HG03045 (cell line): ENCODE measurements at regions not wholly inside any gene's neighbourhood (a gene's known extent, or its start where the extent isn't known, plus 50 kb on each side); places are given as distances from the start of the nearest gene placed in this dataset.
"Not testable (repeated sequence)": the region's sequence is repeated elsewhere in the genome, so short reads cannot be mapped to it uniquely, and the experiment has no call there.

ENCODE experiments used
- ATAC-seq: cut with Tn5 transposase; IDR thresholded peaks from one replicate; pipeline ENCODE4 v1.9.1; 2021; ENCODE audit warnings: mild to moderate bottlenecking, moderate library complexity; ENCODE audit not compliant: unreplicated experiment

DNA sequence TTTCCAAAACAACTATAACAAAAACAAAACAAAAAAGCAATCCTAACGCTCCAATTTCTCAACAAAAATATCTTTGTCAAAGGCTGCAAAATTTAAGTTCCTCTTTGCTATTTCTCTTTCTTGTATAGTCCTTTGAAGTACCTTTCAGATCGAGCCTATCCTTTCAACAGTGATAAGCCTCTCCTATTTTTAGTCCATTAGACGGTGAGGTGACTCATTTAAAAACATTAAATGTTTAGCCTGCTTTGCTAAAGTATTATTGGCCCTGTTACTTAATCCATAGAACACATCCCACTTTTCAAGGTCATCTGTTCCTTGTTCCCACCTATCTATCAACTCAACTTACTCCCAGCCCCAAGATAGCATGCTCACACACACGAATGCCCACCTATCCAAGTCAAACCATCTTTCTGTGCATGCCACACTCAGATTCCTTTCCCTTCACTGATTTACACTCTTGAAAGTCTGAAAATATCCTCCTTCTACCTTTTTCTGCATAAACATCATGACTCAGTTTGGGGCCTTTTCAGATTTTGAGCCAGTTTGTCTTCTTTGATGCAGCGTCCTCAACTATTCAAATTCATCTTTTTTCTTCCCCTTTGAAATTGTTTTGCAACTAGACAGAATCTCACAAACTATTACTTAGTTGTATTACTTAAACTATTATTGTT lies 224.9 kb upstream of the TMEM229A start:
- ATAC-seq, result no peak

DNA sequence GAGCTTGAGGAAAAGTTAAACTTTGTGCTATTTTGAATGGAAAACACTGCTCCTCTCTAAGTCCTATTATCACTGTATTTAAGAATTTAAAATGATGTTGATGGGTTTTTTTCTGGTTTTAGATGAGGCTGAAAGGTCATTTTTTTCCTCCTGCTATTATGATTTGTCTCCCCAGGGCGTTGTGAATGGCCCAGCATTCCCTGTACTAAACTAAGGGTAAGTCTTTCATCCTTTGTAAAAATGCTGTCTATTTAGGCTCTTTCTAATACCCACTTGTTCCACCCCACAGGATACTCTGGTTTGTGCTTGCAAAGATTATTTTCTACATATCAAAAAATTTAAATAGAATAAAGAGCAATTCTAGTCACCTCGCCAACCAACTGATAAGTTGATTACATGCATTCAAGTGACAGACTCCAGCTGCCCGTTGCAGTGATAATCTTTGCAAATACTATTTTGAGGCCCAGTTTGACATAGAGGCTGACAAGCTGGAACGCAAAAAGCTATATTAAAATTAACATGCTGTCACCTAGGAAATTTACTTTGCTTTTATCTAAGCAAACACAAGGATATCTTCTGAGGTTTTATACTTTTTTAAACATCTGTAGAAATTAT lies 222.3 kb upstream of the TMEM229A start:
- ATAC-seq, result no peak

DNA sequence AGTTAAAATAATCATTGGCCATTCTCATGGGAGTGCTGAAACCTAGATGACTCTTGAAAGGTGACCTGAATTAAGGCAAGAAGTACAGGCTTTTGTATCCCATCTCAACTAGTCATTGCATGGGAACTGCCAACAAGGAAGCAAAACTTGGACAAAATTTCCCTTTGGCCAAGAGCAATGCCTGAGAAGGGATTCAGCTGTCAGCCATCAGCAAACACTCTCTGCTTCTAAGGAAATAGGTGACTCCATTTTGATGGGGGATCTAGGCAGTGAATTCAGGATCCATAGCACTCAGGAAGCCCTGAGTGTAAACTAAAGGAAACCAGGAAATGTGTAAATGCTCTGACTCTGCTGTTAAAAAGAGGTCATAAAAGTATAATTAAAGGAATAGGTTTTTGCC lies 221.5 kb upstream of the TMEM229A start:
- no peak for ATAC-seq

GRCh38 chr7:124251636-124252035 lies 218.8 kb upstream of the TMEM229A start:
- ATAC-seq, result no peak

DNA sequence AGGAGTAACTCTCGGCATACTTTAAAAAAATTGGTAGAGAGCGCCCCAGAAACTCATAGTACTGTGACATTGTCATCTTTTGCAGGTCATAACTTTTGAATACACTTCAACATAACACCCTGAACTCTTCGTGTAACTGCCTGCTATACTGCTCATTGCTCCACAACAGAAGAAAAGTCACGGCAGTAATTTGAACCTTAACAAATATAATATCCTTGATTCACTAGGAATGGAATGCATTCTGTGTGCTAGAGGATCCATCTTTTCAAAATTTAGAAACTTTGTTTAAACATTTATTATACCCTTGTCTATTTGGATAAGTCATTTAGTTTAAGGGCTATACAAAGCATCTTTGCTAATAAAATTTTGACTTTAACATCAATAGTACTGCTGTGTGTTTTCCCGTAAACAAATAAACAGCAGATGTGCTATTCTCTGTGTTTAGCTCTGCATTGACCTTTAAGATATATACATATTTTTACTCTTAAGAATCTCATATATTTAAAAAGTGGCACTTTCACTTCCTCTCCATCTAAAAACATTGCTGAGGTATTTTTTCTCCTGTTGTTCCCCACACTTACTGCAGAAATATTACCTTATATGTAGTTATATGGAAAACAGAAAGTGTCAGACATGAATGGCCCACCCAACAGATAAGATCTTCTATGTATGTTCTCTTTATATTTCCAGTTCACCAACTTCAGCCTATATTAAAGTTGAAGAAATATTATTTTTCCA lies 217.6 kb upstream of the TMEM229A start:
- no peak for ATAC-seq

- ATAC-seq, result no peak
Observed at GRCh38 chr7:124247691-124248090, 214.8 kb upstream of the TMEM229A start.

GRCh38 chr7:124246262-124246863 lies 213.5 kb upstream of the TMEM229A start:
- no peak for ATAC-seq

GRCh38 chr7:124244469-124244868 lies 211.6 kb upstream of the TMEM229A start:
- not testable (repeated sequence) for ATAC-seq

DNA sequence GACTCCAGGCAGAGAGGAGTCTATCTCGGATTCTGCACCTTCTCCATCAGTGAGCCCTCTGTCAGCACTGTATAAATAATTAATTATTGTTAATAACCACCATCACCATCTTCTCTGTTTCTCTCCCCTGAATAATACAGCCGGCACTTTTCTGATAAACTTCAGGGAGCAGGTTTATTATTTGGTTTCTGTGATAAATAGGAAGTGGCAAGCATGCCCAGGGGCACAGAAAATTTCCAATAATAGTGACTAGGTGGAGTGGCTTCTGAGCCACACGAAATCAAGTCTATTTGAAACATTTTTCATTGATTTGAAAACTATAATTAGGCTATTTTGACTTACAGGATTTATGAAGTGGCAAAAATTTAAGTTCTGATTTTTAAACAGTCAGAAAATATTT lies 186.8 kb upstream of the TMEM229A start:
- no peak for ATAC-seq

DNA sequence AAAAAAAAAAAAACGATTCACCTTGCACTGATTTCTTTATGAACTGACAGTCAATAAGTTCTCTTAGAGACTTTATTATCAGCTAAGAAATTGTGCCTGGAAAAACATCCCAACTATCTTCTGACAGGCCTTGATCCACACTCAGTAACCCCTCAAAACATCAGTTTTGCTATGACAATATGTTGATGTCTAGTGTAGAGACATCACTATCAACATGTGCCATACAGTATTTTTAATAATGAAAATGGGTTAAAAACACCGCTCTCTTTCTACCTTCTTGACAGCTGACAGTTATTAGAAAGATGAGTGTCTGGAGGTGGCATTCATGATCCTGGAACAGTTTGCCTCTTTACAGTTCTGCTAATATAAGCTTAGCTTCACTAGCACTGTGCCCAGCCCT lies 175.8 kb upstream of the TMEM229A start:
- ATAC-seq, result no peak

GRCh38 chr7:124208173-124208572 lies 175.3 kb upstream of the TMEM229A start:
- ATAC-seq, result no peak

GRCh38 chr7:124205526-124205925 lies 172.7 kb upstream of the TMEM229A start:
- no peak for ATAC-seq

- ATAC-seq, result no peak
Observed at GRCh38 chr7:124202546-124202945, 169.7 kb upstream of the TMEM229A start.

GRCh38 chr7:124201768-124202349 lies 169.0 kb upstream of the TMEM229A start:
- ATAC-seq, result no peak

- ATAC-seq, result no peak
Observed at GRCh38 chr7:124196519-124196918, 163.7 kb upstream of the TMEM229A start.

DNA sequence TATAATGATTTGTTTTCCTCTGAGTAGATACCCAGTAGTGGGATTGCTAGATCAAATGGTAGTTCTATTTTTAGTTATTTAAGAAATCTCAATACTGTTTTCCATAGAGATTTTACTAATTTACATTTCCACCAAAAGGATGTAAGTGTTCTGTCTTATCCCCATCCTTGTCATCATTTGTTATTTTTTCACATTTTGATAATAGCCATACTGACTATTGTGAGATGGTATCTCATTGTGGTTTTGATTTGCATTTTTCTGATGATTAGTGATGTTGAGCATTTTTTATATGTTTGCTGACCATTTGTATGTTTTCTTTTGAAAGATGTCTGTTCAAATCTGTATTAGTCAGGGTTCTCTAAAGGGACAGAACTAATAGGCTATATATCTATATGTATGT lies 160.0 kb upstream of the TMEM229A start:
- ATAC-seq, result no peak

- no peak for ATAC-seq
Observed at GRCh38 chr7:124191713-124192112, 158.8 kb upstream of the TMEM229A start.

DNA sequence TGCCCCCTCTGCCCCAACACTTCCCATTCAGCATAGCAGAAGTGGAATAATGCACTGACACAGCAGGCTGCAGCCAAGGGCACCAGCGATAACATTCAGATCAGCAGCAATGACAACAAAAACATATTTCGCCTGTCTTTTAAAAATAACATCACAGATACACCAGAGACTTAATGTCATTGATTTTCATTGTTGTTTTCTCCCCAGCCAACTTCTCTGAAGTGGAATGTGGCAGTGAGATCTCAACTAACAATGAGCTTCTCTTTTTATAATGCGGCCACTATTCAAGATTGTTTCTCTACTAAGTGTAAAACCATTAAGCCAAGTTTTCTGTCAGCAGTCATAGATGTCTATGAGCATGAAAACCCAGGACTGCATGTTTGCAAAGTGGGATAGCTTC lies 158.2 kb upstream of the TMEM229A start:
- no peak for ATAC-seq

DNA sequence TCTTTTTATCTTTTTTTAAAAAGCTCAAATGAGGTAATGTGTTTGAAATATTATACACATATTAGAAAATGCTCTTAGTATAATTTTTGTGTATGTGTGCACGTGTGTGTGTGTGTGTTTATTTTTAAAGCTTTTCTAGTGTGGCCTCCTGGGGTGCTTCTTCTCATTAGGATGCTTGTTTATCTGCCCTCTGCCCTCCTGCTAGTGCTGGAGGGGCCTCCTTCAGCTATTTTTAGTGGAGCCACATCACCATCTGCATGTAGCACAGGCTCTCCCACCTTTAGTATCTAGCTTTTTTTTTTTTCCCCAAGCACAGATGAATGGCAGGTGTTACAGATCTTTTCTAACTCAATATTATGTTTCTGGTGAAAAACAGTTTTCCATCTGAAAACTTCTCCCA lies 155.7 kb upstream of the TMEM229A start:
- ATAC-seq, result no peak

GRCh38 chr7:124187962-124188361 lies 155.1 kb upstream of the TMEM229A start:
- no peak for ATAC-seq

DNA sequence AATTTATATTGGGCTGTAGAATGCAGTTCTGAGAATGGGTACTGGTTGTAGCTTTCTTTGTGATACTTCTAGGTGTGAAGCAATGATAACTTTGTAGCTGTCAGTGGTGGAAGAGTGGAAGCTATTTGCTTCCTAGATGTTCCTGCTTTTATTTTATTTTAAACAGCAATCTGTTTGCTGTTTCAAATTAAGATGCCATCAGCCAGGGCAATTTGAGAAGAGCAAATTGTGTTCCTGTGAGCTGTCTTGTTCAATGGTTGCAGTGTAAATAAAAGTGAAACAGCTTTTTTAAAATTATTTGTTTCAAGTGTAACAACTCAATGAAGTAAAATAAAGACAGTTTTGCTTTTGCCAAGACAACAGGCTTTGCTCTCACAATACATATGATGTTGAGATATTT lies 150.8 kb upstream of the TMEM229A start:
- no peak for ATAC-seq
